OCI-LY7 (cell line): ENCODE measurements at regions not wholly inside any gene's neighbourhood (a gene's known extent, or its start where the extent isn't known, plus 50 kb on each side); places are given as distances from the start of the nearest gene placed in this dataset.

ENCODE experiments used
- CTCF ChIP-seq: fragments of 200-600 bp; sonication (generic); conservative IDR thresholded peaks from 2 replicates; pipeline ENCODE4 v1.5.1; 2014; ENCODE audit warnings: mild to moderate bottlenecking, antibody characterized with exemption, low read length, moderate library complexity, mixed read lengths
- EZH2phosphoT487 ChIP-seq: fragments of 200-600 bp; sonication (generic); IDR thresholded peaks from 2 replicates; pipeline ENCODE4 v1.6.1; 2018; ENCODE audit warnings: low read depth, borderline replicate concordance, mild to moderate bottlenecking, mixed run types, antibody characterized with exemption, low read length, moderate library complexity, mixed read lengths

DNA sequence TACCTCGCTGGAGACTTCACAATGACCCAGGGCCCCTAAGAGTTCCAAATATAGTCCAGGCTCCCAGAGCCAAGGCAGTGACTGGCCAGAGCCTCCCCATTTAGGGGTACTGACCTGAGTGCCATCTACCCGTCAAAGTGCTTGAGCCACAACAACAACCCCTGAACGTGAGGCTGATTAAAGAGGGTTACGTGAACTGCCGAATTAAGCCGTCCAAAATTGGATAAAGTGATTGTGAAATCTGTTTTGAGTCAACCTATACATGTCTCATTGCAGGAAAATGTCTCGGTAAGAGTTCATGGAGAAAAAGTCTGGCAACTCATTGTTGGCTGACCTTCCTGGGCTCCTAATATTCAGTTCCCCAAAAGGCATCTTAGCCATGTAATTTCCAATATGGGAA is 116.3 kb downstream of the TTC32 start:
- TF ChIP-seq CTCF (no peak), EZH2phosphoT487 (no peak)
